NCI-H146 (cell line): ENCODE measurements at regions not wholly inside any gene's neighbourhood (a gene's known extent, or its start where the extent isn't known, plus 50 kb on each side); places are given as distances from the start of the nearest gene placed in this dataset.

Source experiments
- DNase-seq: peaks from one replicate; lab custom pipeline; 2025; lab: John Stamatoyannopoulos, UW

- no peak for DNase-seq
These were observed 52.5 kb upstream of the KHDRBS2 start for GRCh38 chr6:62338477-62338876.
